T-helper 1 cell (primary cell): ENCODE measurements at regions not wholly inside any gene's neighbourhood (a gene's known extent, or its start where the extent isn't known, plus 50 kb on each side); places are given as distances from the start of the nearest gene placed in this dataset.

Experiments
- DNase-seq, 5 donors: peaks; one replicate each; pipeline ENCODE4 v3.0.0-alpha.2; 2012 to 2020

DNA sequence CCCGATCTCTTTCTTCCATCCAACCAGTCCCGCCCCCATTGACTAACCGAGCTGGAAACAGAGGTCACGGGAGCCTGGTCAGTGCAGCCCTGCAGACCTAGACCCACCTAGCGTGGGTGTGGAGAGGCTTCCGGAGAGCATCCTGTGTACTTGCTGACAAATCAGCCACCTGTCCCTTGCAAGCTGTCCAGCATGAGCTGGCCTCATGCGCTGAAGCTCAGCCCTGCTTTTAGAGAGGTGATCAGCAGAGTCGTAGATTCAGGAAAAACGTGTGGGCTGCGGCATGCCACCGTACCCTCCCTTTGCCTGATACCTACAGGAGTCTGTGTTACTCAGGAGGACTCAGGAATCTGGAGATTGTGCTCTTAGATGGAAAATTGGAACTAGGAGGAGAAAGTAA lies 80.3 kb upstream of the UQCRFS1 start:
- no peak for DNase-seq

DNA sequence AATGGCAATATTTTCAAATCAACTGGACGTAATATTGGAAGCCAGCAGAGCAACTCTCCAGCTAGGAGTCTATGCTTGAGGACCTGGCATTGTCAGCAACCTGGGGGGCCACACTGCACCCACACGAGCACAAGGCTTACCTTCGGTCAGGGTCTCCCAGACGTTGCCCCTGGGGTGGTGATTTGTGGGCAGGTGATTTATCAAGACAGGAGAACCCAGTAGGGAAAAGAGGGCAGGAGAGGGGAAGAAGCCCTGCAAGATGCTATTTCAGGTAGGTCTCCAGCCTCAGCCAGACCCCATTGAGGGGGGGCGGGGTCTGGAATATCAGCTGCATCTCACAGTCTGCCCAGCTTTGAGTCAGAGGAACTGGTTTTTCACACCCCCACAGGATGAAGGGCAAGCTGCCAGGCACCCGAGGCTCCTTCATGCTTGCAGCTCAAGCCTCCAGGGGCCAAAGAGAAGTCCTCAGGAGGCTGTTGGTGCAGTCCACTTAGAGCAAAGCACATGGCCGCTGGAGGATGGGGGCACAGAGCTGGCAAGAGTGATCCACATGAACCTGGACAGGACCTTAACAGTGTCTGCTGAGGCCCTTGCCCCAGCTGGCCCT lies 80.9 kb upstream of the UQCRFS1 start:
- DNase-seq = no peak

GRCh38 chr19:29294343-29294811 lies 81.4 kb upstream of the UQCRFS1 start:
- DNase-seq = peak in 1 of 5 donors; percentile 4

DNA sequence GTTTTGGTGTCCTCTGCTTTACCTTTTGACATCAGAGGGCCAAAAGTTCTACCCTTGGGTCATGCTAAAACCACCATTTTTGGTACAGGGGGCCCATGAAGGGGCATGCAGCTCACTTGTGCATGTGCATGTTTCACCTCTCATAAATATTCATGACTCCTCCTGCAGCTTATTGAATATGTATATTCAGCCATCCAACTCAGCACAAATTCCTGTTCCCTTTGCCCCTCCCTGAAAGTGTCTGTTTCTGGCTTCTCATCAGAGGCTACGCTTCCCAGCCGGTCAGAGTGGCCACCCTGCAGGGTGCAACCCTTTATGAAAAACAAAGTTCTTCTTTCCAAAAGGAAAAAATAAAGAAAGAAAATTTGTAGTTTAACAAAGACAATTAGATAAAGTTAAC lies 82.3 kb upstream of the UQCRFS1 start:
- DNase-seq = no peak

GRCh38 chr19:29297381-29297780 lies 84.4 kb upstream of the UQCRFS1 start:
- DNase-seq = no peak

- DNase-seq = no peak
Measured at GRCh38 chr19:29299416-29300380, 86.7 kb upstream of the UQCRFS1 start.

- DNase-seq = peak in 1 of 5 donors; percentile 31
Measured at GRCh38 chr19:29302002-29302928, 89.3 kb upstream of the UQCRFS1 start.

DNA sequence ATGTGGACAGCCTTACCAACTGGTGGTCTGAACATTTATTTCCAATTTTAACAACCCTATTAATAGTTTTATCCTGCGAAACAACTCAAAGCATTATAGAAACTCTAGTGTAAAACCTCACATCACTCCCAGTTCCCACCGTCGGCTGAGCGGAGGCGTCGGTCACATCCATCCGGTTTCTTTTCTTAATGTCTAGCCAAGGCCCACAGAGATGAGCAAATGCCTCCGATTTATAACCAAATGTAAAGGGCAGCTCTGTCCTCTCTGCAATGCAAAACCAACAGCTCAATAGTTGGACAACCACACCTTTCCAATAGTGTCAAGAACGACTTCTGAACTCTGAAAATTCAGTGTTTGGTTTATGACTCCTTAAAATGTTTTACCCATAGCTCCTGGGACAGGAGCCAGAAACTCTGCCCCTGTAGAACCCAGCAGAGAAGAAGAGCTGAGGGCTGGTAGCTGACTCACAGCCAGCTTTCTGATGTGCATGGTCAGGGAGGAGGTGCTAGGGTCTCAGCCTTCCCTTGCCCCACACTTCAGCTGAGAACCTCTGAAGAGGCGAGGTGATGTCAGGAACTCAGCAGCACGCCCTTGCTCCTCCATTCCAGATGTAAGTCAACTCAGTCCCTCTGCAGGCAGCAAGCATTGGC lies 90.2 kb upstream of the UQCRFS1 start:
- no peak for DNase-seq

GRCh38 chr19:29303719-29304090 lies 90.8 kb upstream of the UQCRFS1 start:
- DNase-seq = no peak

- no peak for DNase-seq
Measured at GRCh38 chr19:29305268-29305667, 92.3 kb upstream of the UQCRFS1 start.

DNA sequence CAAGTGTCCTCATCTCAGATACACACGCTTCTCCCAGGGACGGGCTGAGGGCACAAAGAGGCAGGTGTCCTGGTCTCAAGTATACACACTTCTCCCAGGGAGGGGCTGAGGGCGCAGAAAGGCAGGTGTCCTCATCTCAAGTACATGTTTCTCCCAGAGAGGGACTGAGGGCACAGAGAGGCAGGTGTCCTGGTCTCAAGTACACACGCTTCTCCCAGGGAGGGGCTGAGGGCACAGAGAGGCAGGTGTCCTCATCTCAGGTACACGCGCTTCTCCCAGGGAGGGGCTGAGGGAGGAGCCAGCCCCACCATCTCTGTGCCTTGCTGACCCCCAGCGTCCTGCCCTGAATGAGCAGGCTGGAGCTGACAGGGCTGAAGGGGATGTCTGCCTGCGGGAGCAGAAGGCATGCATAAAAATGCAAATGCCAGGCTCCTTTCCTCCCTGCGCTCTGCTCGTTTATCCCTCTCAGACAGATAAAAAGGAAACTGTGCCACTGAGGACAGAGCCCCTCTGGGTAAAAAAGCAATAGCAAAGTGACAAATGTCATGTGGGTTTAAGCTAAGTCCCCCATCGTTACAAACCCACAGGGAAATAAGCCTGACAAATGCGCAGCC lies 96.1 kb upstream of the UQCRFS1 start:
- DNase-seq = no peak

DNA sequence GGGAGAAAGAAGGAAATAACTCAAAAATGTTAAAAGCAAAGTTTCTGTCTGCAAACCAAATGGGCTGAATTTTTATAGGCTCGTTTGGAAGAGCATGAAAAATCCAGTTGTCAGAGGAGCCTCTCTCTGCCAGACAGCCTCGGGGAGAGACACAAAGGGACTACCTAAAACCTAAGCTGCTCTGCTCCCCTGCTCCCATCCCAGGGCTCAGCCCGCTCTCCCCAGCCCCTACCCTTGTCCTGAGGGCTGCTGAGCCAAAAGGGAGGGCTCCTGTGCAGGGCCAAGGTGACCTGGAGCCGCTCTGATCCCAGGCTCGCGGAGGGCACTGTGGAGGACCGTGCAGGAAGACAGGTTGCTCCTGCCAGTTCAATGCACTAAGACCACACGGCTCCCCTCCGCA lies 96.7 kb upstream of the UQCRFS1 start:
- no peak for DNase-seq

DNA sequence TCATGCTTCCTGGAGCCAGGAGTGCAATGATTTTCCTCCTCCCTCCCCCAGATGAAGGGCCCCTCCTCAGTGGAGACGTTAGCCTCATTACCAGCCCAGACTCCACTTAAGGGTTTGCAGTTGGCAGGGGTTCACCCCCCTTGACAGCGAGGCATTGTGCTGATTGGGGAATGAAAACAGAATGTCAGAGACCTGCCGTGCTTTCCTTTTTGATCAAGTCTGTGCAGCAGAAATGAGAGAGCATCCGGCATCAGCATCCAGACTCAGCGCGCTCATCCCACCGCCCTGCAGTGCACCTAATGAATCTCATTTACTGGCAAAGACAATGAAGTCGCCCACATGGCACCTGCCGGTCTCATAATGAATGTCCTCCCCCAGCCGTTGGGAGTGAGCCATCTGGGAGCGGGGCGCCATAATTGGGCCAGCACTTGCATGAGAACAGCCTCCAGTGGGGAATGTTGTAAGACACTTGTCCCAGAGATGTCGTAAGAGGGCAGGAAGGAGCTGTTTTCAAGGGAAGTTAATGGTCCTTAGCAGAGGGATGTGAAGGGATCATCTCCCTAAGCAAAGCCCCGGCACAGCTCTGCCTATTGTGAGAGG lies 98.3 kb upstream of the UQCRFS1 start:
- DNase-seq = no peak

DNA sequence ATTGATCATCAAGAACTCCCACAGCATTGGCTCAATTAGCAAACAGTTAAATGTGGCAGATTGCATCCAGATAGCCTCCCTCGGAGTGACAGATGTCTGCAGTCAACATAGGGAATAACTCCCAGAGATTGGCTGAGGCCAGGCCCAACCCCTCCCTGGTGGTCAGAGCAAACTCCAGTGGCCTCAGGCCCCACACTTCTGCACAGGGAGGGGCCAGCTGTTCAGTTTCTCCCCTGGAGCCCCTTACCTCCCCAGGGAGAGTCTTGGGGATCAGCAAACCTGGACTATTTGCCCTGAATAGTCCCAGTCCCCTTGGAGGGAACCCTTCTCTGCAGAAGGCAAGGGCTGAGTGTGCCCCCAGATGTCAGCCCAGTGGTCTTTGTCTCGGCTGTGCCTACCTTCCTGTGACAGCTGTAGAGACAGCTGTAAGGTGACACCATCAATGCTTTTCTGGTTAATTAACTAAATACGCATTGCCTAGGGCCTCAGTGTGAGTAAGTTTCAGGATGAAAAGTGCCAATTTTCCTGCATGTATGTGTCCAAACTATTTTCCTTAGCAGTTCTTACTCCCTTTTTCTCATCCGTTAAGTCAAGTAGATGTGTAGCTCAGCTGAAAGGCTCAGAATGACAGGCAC lies 102.7 kb upstream of the UQCRFS1 start:
- DNase-seq = no peak

DNA sequence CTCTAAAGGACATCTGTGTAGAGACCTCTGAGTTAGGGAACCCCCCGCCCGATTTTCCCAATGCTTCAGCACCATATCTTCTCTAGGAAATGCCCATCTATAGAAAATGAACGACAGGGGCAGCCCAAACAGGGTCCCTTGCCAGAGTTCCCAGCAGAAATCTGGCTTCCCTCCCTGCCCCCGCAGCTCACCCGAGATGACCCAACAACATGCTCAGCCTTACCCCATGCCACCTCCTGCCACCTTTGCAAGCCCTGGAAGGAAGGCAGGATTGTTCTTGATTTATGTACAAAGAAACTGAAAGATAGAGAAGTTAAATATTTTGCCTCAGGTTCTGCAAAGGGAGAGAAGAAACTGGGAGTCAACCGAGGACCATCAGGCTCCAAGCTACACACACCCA lies 105.6 kb upstream of the UQCRFS1 start:
- DNase-seq = no peak

DNA sequence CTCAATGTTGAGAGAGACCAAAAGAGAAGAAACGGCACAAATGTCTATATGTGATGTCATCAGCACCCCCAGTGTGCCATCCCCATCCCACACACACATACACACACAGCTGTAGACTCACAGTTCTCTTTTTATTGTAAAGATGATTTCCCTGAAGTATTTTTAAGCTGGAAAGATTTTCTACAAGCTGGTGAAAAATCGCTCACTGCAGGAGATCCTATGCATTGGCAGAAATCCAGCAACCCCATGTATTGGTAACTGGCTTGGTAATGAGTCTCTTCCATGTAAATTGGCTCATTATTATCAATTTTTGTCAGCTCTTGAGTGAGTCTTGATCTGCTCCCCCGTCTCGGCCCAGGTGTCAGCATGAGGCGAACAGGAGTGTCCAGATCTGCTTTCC lies 107.1 kb upstream of the UQCRFS1 start:
- DNase-seq = no peak

DNA sequence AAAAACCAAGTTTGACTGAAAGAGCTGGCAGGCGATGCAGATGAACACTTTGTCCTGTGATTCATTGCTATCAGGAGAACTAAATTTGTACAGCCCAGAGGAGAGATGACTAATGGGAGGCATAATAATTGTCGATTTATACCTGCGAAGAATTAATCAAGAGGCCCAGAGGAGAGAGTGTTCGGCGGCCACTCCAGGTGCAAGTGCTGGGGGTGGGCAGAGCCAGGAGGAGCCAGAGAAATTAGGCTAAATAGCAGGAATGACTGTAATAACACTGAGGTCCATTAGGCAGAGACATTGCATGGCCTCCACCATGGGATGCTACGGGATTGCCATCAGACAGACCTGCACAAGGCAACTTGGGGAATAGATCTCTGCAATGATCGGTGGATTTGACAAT lies 107.7 kb upstream of the UQCRFS1 start:
- no peak for DNase-seq

DNA sequence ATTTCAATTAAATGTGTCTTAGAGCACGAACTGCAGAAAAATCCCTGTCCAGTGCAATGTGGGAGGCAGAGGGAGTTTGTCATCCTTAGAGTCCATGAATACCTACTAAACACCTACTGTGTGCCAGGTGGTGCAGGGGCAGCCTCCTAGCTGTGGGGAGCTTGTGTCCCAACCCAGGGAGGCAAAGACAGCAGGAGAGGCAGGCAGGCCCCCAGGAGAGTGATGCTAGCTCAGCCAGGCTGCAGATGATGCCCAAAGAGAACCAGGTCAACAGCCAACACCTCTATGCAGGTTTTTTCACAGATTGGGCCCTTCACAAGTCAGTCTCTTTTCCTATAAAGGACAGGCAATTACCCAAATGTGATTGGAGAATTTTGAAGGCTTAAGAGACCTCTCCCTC lies 108.2 kb upstream of the UQCRFS1 start:
- no peak for DNase-seq

DNA sequence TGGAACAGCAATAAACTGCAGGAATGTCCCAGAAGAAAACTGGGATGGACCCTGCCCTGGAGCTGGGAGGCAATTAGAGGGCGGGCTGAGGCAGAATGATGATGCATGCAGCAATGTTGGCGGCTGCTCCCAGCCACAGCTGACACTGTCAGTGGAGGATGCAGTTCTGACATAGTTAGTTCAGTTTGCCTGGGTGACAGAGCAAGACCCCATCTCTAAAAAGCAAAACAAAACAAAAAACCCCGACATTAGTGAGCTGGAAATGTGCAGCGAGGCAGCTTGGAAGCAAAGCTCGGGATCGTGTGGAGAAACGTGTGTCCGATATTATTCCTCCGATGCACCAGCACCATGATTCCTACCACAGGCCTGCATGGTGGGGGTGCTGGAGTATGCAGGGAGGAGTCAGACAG lies 110.1 kb upstream of the UQCRFS1 start:
- DNase-seq = no peak

DNA sequence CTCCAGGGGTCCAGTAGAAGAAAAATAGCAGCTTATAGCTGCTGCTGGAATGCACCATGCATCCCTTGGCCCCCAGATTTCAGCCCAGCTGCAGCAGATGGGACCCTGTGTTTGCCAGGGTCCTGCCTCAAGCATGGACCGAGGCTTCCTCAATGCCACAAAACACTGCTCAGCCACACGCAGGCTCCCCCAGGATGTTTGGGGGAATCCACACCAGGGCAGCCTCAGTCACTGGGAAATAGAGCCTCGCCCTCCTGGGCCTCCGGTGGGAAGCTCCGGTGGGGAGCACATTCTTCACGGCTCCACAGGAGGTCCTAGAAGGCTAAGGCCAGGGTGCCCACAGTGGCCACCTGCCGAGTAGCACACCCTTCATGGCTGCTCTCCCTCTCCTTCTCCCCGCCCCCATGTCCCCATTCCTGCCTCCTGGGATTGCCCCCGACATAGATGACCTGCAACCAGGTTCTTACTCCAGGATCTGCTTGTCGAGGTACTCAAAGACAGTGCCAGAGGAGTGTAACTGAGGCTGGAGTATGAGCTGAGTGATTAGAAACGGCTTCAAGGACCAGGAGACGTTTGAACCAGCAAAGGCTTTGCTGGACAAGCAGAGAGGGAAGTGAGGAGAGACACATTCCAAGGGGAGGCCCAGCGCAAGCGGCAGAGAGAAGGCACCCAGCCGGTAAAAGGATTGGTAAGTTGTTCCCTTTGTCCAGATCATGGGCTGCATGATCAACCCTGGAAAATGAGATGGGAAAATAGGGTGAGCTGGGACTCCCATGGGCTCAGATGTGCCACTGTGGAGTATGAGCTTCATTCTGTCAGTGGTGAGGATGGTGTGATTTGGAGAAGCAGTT lies 110.7 kb upstream of the UQCRFS1 start:
- DNase-seq = no peak
